Posterior vena cava (tissue), 2 donors: ENCODE measurements at regions not wholly inside any gene's neighbourhood (a gene's known extent, or its start where the extent isn't known, plus 50 kb on each side); places are given as distances from the start of the nearest gene placed in this dataset.
"Not testable (repeated sequence)": the region's sequence is repeated elsewhere in the genome, so short reads cannot be mapped to it uniquely, and the experiment has no call there.

Experiments used
- DNase-seq: peaks from one replicate; pipeline ENCODE4 v3.0.0-alpha.2; 2020; ENCODE audit warnings: low spot score
- intact Hi-C, 2 donors: fragments of 100-400 bp; cut with DNase I; formaldehyde crosslinking; loops; one replicate each; pipeline versions ENCODE4 v1.14.1 to v1.14.2; 2022 to 2023
- donor health status: DM: yes; HTN: yes; CAD: no.
- donor health status: DM: yes; HTN: yes; CAD: no.

GRCh38 chr3:20405231-20405630 lies 219.2 kb upstream of the SGO1 start:
- intact Hi-C loops: no loop called here
- DNase-seq: no peak

- no peak for DNase-seq
- intact Hi-C loops: no loop called here
These were observed 218.7 kb upstream of the SGO1 start for GRCh38 chr3:20404741-20405100.

- DNase-seq: no peak
- intact Hi-C loops: no loop called here
These were observed 218.2 kb upstream of the SGO1 start for GRCh38 chr3:20403986-20404740.

GRCh38 chr3:20401253-20401652 lies 215.2 kb upstream of the SGO1 start:
- intact Hi-C loops: no loop called here
- no peak for DNase-seq

GRCh38 chr3:20400686-20401085 lies 214.7 kb upstream of the SGO1 start:
- intact Hi-C loops: no loop called here
- no peak for DNase-seq

- no peak for DNase-seq
- intact Hi-C loops: no loop called here
These were observed 214.3 kb upstream of the SGO1 start for GRCh38 chr3:20400281-20400680.

GRCh38 chr3:20396335-20396734 lies 210.3 kb upstream of the SGO1 start:
- intact Hi-C loops: loop anchor here in 1 of 2 donors (5.0 kb wide), 1 partner anchor 479 kb away; no protein-coding TSS in a partner anchor
- no peak for DNase-seq

- intact Hi-C loops: loop anchor here in 1 of 2 donors (5.0 kb wide), 1 partner anchor 478 kb away; no protein-coding TSS in a partner anchor
- DNase-seq: no peak
These were observed 209.7 kb upstream of the SGO1 start for GRCh38 chr3:20395692-20396091.

GRCh38 chr3:20394243-20394642 lies 208.2 kb upstream of the SGO1 start:
- no peak for DNase-seq
- intact Hi-C loops: no loop called here

- DNase-seq: no peak
- intact Hi-C loops: no loop called here
These were observed 205.6 kb upstream of the SGO1 start for GRCh38 chr3:20391644-20392043.

GRCh38 chr3:20388971-20389370 lies 203.0 kb upstream of the SGO1 start:
- intact Hi-C loops: no loop called here
- DNase-seq: no peak

- DNase-seq: no peak
- intact Hi-C loops: no loop called here
These were observed 194.3 kb upstream of the SGO1 start for GRCh38 chr3:20380295-20380694.

- intact Hi-C loops: no loop called here
- no peak for DNase-seq
These were observed 192.3 kb upstream of the SGO1 start for GRCh38 chr3:20378315-20378714.

GRCh38 chr3:20376665-20377217 lies 190.7 kb upstream of the SGO1 start:
- intact Hi-C loops: no loop called here
- no peak for DNase-seq

- intact Hi-C loops: no loop called here
- no peak for DNase-seq
These were observed 189.3 kb upstream of the SGO1 start for GRCh38 chr3:20375302-20375701.

GRCh38 chr3:20370273-20371063 lies 184.5 kb upstream of the SGO1 start:
- intact Hi-C loops, DNase-seq: not testable (repeated sequence)

GRCh38 chr3:20361000-20361399 lies 175.0 kb upstream of the SGO1 start:
- intact Hi-C loops: no loop called here
- DNase-seq: no peak

GRCh38 chr3:20353286-20353685 lies 167.3 kb upstream of the SGO1 start:
- intact Hi-C loops: no loop called here
- DNase-seq: no peak

- intact Hi-C loops: no loop called here
- no peak for DNase-seq
These were observed 166.7 kb upstream of the SGO1 start for GRCh38 chr3:20352546-20353179.

- intact Hi-C loops: no loop called here
- no peak for DNase-seq
These were observed 164.4 kb upstream of the SGO1 start for GRCh38 chr3:20350449-20350848.
